HG02852 (cell line): ENCODE measurements at regions not wholly inside any gene's neighbourhood (a gene's known extent, or its start where the extent isn't known, plus 50 kb on each side); places are given as distances from the start of the nearest gene placed in this dataset.

Experiments used
- ATAC-seq: cut with Tn5 transposase; IDR thresholded peaks from one replicate; pipeline ENCODE4 v1.9.1; 2021; ENCODE audit warnings: mild to moderate bottlenecking, moderate library complexity; ENCODE audit not compliant: unreplicated experiment

- no peak for ATAC-seq
Measured at GRCh38 chr15:70476441-70476840, 286.9 kb downstream of the UACA start.

- no peak for ATAC-seq
Measured at GRCh38 chr15:70475921-70476320, 287.4 kb downstream of the UACA start.

DNA sequence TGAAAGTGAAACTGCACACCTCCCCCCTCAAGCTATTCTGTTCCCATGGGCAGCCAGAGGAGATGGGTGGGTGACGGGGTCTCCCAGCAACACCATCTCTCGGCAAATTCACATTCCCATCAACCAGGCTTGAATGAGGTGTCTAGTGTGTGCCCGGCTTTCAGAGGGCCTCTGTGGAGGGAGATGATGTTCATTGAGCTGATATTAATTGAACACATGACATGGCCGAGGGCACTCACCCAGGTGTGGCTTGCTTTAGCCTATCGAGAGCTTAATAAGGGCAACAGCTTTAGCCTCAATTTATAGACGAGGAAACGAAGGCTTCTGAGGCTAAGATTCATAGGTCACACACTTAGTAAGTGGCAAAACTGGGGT, 288.0 kb downstream of the UACA start:
- ATAC-seq: no peak

DNA sequence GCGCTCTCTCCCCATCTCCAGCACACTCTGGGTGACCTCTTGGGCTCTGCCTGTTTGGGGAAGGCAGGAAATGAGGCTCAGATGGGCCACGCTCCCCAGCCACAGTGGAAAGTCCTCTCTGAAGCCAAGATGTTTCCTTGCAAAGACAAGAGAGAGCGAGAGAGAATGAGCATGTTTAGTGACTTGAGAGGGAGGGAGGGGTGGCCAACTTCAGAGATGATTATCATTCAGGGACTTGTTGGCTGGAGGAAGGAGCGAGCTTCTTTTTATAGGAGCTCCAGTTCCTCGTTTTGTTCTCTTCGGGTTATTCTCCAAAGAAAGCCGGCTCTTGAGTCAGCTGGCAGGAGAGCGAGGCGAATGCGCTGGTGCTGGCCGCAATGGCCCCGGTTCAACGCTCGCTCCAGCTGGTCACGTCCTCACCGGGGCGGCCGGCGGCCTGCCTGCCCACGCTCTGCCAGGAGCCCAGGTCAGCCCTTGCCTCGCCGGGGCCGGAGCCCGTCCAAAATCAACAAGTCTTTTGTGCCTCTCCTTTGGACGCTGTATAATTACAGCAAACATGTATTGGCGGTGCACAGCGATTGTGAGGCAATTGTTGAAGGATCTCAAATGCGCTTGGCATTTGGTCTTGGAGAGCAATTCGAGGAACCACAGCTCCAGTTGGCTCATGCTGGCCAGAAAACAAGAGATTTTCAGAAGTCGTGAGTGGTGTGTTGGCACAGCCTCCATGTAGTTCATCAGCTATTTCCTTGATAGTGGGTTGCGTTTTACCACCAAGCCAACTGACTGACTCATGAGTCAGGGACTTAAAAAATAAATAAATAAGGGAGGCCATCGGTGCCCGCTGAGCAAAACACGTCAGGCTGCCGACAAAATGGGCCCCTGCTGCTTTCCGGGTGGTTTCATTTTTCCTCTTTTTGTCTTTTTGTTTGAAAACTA, 288.6 kb downstream of the UACA start:
- ATAC-seq: no peak

GRCh38 chr15:70473581-70474370, 289.6 kb downstream of the UACA start:
- ATAC-seq: no peak

- no peak for ATAC-seq
Measured at GRCh38 chr15:70471517-70471916, 291.8 kb downstream of the UACA start.

DNA sequence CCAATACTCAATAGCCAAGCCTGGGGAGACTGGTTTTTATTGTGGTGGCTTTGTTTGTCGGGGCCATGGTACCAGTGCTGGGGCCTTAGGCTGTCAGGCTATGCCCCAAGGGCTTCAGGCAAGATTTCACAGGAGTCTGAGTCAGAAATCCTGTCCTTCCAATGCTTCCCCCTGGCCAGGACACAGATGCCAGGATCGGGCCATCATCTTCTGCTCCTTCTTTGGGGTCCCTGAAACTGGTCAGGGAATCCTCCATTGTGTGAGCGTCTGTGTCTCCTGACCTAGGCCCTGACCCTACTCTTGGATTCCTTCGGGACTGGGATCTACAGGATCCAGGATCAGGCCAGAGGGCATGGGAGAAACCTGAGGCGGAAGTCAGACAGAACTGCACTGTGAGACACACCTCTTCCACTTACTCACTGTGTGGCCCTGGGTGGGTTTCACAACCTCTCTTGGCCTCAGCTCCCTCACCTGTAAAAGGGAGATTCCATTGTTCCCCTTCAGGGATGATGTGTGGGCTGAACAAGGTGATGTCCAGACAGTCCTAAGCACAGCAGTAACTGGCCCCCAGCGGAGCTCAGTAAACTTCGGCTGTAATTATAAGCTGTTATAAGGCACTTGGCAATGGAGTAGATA, 292.7 kb downstream of the UACA start:
- no peak for ATAC-seq

DNA sequence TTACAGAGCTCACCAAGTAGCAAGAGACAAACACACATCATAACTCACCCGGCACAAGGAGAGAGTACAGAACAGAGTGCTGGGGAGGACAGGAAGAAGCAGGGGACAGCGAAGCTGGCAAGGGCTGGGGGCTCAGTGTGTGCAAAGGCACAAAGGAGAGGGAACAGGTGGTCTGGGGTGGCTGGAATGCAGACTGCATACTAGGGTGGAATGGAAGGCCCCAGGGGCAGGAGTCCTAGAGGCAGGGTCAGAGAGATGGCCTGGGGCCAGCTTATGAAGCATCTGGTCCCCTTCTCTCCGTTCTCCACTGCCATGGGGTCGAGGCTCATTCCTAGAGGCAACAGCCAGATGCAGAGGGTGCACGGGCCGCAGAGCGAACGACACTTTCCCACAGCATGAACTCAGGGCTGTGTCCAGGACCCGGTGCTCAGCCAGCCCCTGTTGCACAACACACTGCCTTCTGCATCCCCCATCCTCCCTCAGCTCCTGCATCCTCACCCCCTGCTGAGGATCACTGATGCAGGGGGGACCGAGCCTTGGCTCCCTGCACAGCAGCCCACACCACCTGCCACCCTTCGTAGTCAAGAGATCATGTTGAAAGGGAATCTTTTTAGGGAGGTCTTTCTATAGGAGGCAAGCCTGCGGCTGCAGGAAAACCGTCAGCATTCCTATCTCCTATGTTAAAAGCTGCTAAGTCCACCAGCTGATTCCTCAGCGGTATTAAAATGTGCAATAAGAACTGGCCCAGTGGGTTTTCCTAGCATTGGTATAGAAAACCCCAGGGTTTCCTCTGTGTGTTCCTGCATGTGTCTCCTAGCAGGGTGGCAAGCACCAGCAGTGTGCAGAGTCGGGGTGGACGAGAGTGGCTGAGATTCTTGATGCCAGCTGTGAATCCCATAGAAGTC, 293.5 kb downstream of the UACA start:
- ATAC-seq: no peak

- ATAC-seq: no peak
Measured at GRCh38 chr15:70469182-70469581, 294.2 kb downstream of the UACA start.

DNA sequence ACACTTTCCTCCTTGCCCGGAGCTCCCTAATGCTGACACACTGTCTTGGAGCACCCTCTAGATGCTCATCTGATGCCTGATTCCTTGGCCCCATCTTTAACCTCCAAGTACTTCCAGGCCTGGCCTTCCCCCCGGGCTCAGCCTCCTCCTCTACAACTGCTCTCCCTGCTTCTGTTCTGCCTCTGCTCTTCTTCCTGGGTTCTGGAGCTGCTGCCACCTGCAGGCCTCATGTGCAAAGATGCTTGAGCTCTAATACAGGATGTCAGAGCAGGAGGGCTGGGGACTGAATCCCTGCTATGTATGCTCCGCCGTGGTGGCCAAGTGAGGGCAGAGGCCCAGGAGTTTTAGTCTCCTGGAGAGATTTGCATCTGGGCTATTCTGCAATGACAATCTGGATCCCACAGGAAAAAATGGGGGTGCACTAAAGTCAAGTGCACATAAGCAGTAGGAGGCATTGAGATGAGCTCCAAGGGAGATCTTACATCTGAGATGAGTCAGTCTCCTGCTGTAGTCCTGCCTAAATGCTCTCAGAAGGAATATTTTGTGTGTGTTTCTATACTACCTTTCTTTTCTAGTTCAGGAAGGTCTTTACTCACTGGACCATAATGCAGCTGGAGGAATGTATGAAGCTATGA, 296.3 kb downstream of the UACA start:
- no peak for ATAC-seq

GRCh38 chr15:70466305-70466704, 297.1 kb downstream of the UACA start:
- ATAC-seq: no peak

GRCh38 chr15:70465812-70466211, 297.5 kb downstream of the UACA start:
- no peak for ATAC-seq

DNA sequence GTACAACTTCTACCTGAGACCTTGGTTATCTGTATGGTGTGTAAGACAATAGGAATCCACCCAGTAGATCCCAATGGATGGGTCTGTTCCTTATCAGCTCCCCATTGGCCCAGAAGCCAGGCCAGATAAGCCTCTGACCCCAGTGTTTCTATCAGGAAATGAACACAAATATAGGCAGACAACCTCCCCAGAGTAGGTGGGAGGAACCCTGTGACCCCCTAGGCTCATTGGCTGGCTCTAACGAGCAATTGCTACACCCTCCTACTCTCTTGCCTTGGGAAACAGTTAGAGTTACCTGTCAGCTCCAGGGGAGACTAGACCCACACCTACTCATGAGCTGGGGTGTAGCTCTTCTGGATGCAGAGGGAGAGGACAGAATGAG, 299.9 kb downstream of the UACA start:
- peak; percentile 32 for ATAC-seq

GRCh38 chr15:70461992-70462391, 301.4 kb downstream of the UACA start:
- ATAC-seq: no peak

DNA sequence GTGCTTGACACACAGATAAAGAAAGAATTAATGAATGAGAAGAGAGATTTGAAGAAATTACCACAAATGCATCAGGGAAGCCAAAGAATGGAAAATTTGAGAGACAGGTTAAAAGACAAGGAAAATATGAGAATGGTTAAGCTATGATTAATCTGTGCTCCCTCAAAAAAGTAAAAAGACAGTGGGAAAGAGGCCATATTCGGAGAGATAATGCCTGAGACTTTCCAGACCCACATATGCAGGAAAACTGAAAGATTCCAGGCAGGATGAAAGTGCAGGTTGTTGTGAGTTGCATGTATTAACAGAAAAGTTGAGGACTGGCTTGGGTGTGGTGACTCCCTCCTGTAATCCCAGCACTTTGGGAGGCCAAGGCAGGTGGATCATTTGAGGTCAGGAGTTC, 302.3 kb downstream of the UACA start:
- ATAC-seq: no peak

GRCh38 chr15:70459312-70459711, 304.0 kb downstream of the UACA start:
- no peak for ATAC-seq

DNA sequence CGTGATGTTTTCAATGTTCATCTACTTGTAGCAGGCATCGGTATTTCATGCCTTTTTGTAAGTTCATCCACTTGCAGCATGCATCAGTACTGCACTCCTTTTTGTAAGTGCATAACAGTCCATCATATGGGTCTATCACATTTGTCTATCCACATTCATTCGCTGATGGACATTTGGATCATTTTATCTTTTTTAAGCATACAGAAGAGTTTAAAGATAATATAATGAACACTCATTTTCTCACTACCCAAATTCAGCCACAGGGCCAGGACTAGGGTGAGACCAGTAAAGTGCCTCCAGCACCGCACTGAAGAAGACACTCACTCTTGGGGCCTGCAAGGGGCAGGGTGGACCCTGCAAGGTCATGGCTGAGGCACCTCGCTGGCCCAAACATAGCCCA, 309.6 kb downstream of the UACA start:
- ATAC-seq: no peak

DNA sequence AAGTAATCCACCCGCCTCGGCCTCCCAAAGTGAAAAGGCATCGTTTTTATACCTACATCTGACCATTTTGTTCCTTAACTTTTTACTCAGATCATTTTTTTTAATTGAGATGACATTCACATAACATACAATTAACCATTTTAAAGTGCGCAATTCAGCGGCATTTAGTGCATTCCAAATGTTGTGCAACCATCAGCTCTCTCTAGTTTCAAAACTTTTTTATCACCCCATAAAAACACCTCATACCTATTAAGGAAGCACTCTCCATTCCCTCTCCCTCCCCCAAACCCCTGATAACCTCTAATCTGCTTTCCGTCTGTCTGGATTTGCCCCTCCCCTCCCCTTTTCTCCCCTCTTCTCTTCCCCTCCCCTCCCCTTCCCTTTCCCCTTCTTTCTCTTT, 310.1 kb downstream of the UACA start:
- ATAC-seq: no peak

DNA sequence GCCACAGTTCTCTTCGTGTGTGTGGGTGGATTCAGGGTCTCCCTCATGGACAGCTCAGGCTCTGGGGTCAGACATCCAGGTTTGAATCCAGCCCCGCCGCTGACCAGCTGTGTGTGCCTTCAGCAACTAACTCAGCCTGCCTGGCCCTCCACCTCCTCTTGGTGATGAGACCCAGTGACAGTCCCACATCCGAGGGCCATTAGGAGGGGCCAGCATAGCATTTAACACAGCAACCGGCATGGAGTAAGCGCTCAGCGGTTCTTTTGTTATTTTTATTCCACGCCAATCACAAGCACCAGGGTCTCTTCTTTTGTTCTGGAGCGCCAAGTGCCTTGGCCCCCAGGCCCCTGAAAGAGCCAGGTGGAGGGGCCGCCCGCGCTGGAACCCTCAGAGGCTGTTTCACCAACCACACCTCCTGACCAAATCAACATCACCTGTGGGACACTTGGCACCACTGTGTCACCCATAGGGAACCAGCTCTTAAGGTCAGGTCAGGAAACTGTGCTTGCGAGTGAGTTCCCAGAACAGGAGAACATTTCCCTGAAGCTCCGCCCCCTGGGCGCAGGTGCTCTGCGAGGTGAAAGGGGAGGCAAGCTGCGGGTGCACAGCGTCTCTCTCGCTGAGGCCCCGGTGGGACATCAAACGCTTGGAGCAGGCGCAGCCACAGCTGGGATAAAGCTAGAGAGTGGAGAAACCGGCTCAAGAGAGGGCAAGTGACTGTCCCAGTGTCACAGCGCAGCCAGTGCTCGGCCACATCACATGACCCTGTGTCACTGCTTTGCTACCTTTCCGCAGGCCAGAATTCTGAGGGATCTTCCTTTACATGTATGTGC, 311.3 kb downstream of the UACA start:
- ATAC-seq: no peak

DNA sequence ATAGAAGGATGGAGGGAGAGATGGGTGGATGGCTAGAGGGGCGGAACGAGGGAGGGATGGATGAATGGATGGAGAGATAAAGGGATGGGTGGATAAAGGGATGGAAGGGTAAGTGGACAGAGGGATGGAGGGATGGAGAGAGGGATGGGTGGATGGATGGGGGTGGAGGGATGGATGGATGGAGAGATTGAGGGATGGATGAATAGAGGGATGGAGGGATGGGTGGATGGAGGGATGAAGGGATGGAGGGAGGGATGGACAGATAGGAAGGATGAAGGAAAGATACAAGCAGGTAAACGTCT, 313.3 kb downstream of the UACA start:
- ATAC-seq: no peak
